CD4-positive, alpha-beta T cell treated with Interleukin-12 subunit alpha and Interleukin-12 subunit beta, for 1 hour (primary cell): ENCODE measurements at regions not wholly inside any gene's neighbourhood (a gene's known extent, or its start where the extent isn't known, plus 50 kb on each side); places are given as distances from the start of the nearest gene placed in this dataset.
"Not testable (repeated sequence)": the region's sequence is repeated elsewhere in the genome, so short reads cannot be mapped to it uniquely, and the experiment has no call there.

Source experiments
- DNase-seq: peaks from one replicate; pipeline ENCODE4 v3.0.0-alpha.2; 2020

GRCh38 chr17:13874134-13874533 is 195.2 kb upstream of the COX10 start:
- no peak for DNase-seq

- no peak for DNase-seq
These were observed 194.5 kb upstream of the COX10 start for GRCh38 chr17:13874817-13875216.

- no peak for DNase-seq
These were observed 189.3 kb upstream of the COX10 start for GRCh38 chr17:13879961-13880466.

- no peak for DNase-seq
These were observed 185.6 kb upstream of the COX10 start for GRCh38 chr17:13883659-13884058.

GRCh38 chr17:13884347-13884746 is 185.0 kb upstream of the COX10 start:
- DNase-seq, result no peak

GRCh38 chr17:13885550-13885949 is 183.8 kb upstream of the COX10 start:
- no peak for DNase-seq

GRCh38 chr17:13885953-13886889 is 183.1 kb upstream of the COX10 start:
- DNase-seq, result no peak

- no peak for DNase-seq
These were observed 181.2 kb upstream of the COX10 start for GRCh38 chr17:13888056-13888609.

- not testable (repeated sequence) for DNase-seq
These were observed 160.3 kb upstream of the COX10 start for GRCh38 chr17:13908971-13909370.

- no peak for DNase-seq
These were observed 159.3 kb upstream of the COX10 start for GRCh38 chr17:13909901-13910519.

- no peak for DNase-seq
These were observed 151.7 kb upstream of the COX10 start for GRCh38 chr17:13917634-13918033.

GRCh38 chr17:13918247-13918646 is 151.1 kb upstream of the COX10 start:
- DNase-seq, result no peak

GRCh38 chr17:13919818-13920217 is 149.5 kb upstream of the COX10 start:
- DNase-seq, result no peak

GRCh38 chr17:13920413-13920812 is 148.9 kb upstream of the COX10 start:
- no peak for DNase-seq

- DNase-seq, result no peak
These were observed 147.2 kb upstream of the COX10 start for GRCh38 chr17:13921841-13922776.

GRCh38 chr17:13922885-13923284 is 146.4 kb upstream of the COX10 start:
- DNase-seq, result no peak

- no peak for DNase-seq
These were observed 143.7 kb upstream of the COX10 start for GRCh38 chr17:13925579-13925978.

- DNase-seq, result peak; percentile 23
These were observed 138.2 kb upstream of the COX10 start for GRCh38 chr17:13931111-13931526.

- DNase-seq, result peak; percentile 12
These were observed 137.4 kb upstream of the COX10 start for GRCh38 chr17:13931800-13932460.

- no peak for DNase-seq
These were observed 135.6 kb upstream of the COX10 start for GRCh38 chr17:13933441-13934276.

- DNase-seq, result no peak
These were observed 130.1 kb upstream of the COX10 start for GRCh38 chr17:13939222-13939621.
